ENCODE measurements at regions not wholly inside any gene's neighbourhood (a gene's known extent, or its start where the extent isn't known, plus 50 kb on each side); places are given as distances from the start of the nearest gene placed in this dataset.

- Histone ChIP-seq H3K27me3 (no peaks in the 10 kb centered on the region), H3K36me3 (no peaks in the 10 kb centered on the region), H3K27ac (no peak overlapping the region), H2AFZ (replicated peaks) (peak overlapping the region; percentile 17), H4K20me1 (ENCODE audit: low read depth) (no peaks in the 10 kb centered on the region), H3K4me3 (no peak overlapping the region), H3K9ac (no peak overlapping the region), H3K79me2 (ENCODE audit: low read depth) (no peaks in the 10 kb centered on the region), H3K9me3 (ENCODE audit: low read depth) (no peaks in the 10 kb centered on the region), H3K4me2 (no peak overlapping the region), H3K4me1 (no peaks in the 10 kb centered on the region), H3F3A (ENCODE audit: low read depth) (no peaks in the 10 kb centered on the region)
- no peak overlapping the region for H3K4me3 Mint-ChIP-seq
- no peak for DNase-seq (ENCODE audit: low spot score)
- no peaks in the 10 kb centered on the region for H3K36me3 Mint-ChIP-seq
- no peaks in the 10 kb centered on the region for H3K4me1 Mint-ChIP-seq
- H3K27ac Mint-ChIP-seq = no peak overlapping the region
- TF ChIP-seq EZH2 (IDR thresholded peaks at IDR 0.05) = no peak
- no peak for TF ChIP-seq EZH2phosphoT487 (IDR thresholded peaks at IDR 0.05)
- no peak for TF ChIP-seq CTCF (IDR thresholded peaks at IDR 0.05)
- H3K9me3 Mint-ChIP-seq = peaks cover 14% of the 10 kb centered on the region
- peaks cover 2% of the 10 kb centered on the region for H3K27me3 Mint-ChIP-seq (ENCODE audit: insufficient read depth, low read depth)
These were observed 404.4 kb downstream of the FLRT2 start for GRCh38 chr14:85934123-85934885.

GRCh38 chr14:85921241-85921640, 391.3 kb downstream of the FLRT2 start:
- Histone ChIP-seq H3K9ac (no peak overlapping the region), H4K20me1 (ENCODE audit: low read depth) (no peaks in the 10 kb centered on the region), H3K4me2 (no peak overlapping the region), H3K4me3 (no peak overlapping the region), H3K79me2 (ENCODE audit: low read depth) (no peaks in the 10 kb centered on the region), H3K27me3 (no peaks in the 10 kb centered on the region), H2AFZ (replicated peaks) (peak overlapping the region; percentile 41), H3F3A (ENCODE audit: low read depth) (no peaks in the 10 kb centered on the region), H3K36me3 (no peaks in the 10 kb centered on the region), H3K4me1 (no peaks in the 10 kb centered on the region), H3K27ac (no peak overlapping the region), H3K9me3 (ENCODE audit: low read depth) (no peaks in the 10 kb centered on the region)
- no peaks in the 10 kb centered on the region for H3K4me1 Mint-ChIP-seq
- peaks cover 2% of the 10 kb centered on the region for H3K27me3 Mint-ChIP-seq (ENCODE audit: insufficient read depth, low read depth)
- TF ChIP-seq EZH2 (IDR thresholded peaks at IDR 0.05) (no peak), EZH2phosphoT487 (IDR thresholded peaks at IDR 0.05) (no peak)
- DNase-seq (ENCODE audit: low spot score) = no peak
- H3K9me3 Mint-ChIP-seq = no peaks in the 10 kb centered on the region
- no peak overlapping the region for H3K27ac Mint-ChIP-seq
- H3K4me3 Mint-ChIP-seq = no peak overlapping the region
- H3K36me3 Mint-ChIP-seq = no peaks in the 10 kb centered on the region

GRCh38 chr14:85917716-85918115, 387.8 kb downstream of the FLRT2 start:
- H3K9ac ChIP-seq = no peak overlapping the region
- H3K27me3 ChIP-seq = no peaks in the 10 kb centered on the region
- Mint-ChIP-seq H3K36me3 (no peaks in the 10 kb centered on the region), H3K27me3 (ENCODE audit: insufficient read depth, low read depth) (no peaks in the 10 kb centered on the region), H3K27ac (no peak overlapping the region), H3K4me3 (no peak overlapping the region), H3K4me1 (no peaks in the 10 kb centered on the region), H3K9me3 (peaks cover 6% of the 10 kb centered on the region)
- H3K4me2 ChIP-seq = no peak overlapping the region
- no peaks in the 10 kb centered on the region for H3K79me2 ChIP-seq (ENCODE audit: low read depth)
- no peaks in the 10 kb centered on the region for H3K9me3 ChIP-seq (ENCODE audit: low read depth)
- H3K27ac ChIP-seq = no peak overlapping the region
- H2AFZ ChIP-seq (replicated peaks) = no peak overlapping the region
- H3K4me3 ChIP-seq = no peak overlapping the region
- DNase-seq (ENCODE audit: low spot score) = no peak
- H3F3A ChIP-seq (ENCODE audit: low read depth) = no peaks in the 10 kb centered on the region
- H3K4me1 ChIP-seq = no peaks in the 10 kb centered on the region
- TF ChIP-seq CTCF (IDR thresholded peaks at IDR 0.05) (no peak), EZH2 (IDR thresholded peaks at IDR 0.05) (no peak), EZH2phosphoT487 (IDR thresholded peaks at IDR 0.05) (no peak)
- no peaks in the 10 kb centered on the region for H4K20me1 ChIP-seq (ENCODE audit: low read depth)
- H3K36me3 ChIP-seq = no peaks in the 10 kb centered on the region

GRCh38 chr14:85915711-85916110, 385.8 kb downstream of the FLRT2 start:
- Histone ChIP-seq H3K36me3 (no peaks in the 10 kb centered on the region), H3F3A (ENCODE audit: low read depth) (no peaks in the 10 kb centered on the region), H2AFZ (replicated peaks) (no peak overlapping the region), H3K4me1 (no peaks in the 10 kb centered on the region), H3K27me3 (no peaks in the 10 kb centered on the region), H3K4me3 (no peak overlapping the region), H4K20me1 (ENCODE audit: low read depth) (no peaks in the 10 kb centered on the region), H3K9me3 (ENCODE audit: low read depth) (no peaks in the 10 kb centered on the region), H3K79me2 (ENCODE audit: low read depth) (no peaks in the 10 kb centered on the region), H3K4me2 (no peak overlapping the region), H3K9ac (no peak overlapping the region), H3K27ac (no peak overlapping the region)
- Mint-ChIP-seq H3K27me3 (ENCODE audit: insufficient read depth, low read depth) (no peaks in the 10 kb centered on the region), H3K4me1 (no peaks in the 10 kb centered on the region), H3K36me3 (no peaks in the 10 kb centered on the region), H3K9me3 (peaks cover 6% of the 10 kb centered on the region), H3K27ac (no peak overlapping the region), H3K4me3 (no peak overlapping the region)
- no peak for DNase-seq (ENCODE audit: low spot score)
- TF ChIP-seq CTCF (IDR thresholded peaks at IDR 0.05) = no peak
- TF ChIP-seq EZH2phosphoT487 (IDR thresholded peaks at IDR 0.05) = no peak
- TF ChIP-seq EZH2 (IDR thresholded peaks at IDR 0.05) = no peak

Data from neural progenitor cell (in vitro differentiated cells).